ENCODE measurements at regions not wholly inside any gene's neighbourhood (a gene's known extent, or its start where the extent isn't known, plus 50 kb on each side); places are given as distances from the start of the nearest gene placed in this dataset.
"Not testable (repeated sequence)": the region's sequence is repeated elsewhere in the genome, so short reads cannot be mapped to it uniquely, and the experiment has no call there.

DNA sequence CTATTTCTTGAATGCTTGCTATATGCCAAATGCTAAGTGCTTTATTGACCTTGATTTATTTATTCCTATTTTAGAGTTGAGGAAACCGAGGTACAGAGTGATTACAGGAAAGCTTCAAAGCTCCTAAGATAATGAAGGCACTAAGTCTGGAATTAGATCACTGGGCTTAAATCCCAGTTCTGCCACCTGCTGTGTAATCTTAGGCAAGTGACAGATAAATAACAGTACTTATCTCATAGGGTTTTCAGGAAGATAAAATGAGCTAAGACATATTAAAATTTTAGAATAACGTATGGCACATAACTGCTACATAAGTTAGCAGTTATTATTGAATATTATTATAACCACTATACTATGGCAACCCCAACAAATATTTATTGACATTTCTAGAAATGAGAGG is 843.8 kb downstream of the DTWD2 start:
- DNase-seq: no peak

GRCh38 chr5:118139361-118139760 is 849.0 kb downstream of the DTWD2 start:
- no peak for DNase-seq

DNA sequence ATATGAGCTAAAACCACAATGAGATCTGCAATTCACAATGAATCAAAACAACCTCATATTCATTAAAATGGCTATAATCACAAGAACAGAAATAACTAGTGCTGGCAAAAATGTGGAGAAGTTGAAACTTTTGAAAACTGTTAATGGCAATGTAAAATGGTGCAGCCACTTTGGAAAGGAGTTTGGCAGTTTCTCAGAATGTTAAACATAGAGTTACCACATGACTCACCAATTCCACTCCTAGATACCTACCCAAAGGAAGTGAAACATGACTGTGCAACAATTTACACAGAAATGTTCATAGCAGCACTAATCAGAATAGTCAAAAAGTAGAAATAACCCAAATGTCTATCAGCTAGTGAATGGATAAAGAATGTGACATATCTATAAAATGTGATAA is 862.2 kb downstream of the DTWD2 start:
- DNase-seq: no peak

DNA sequence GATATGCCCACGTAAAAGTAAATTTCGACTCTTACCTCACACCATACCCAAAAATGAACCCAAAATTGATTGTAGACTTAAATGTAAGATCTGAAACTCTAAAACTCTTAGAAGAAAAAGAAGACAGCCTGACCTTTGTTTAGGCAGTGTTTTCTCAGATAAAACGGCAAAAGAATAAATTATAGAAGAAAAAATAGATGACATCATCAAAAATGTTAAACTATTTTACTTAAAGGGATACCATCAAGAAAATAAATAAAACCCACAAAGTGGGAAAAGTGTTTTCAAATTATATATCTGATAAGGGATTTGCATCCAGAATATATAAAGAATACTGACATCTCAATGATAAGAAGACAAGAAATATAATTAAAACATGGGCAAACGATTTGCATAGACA is 862.7 kb downstream of the DTWD2 start:
- no peak for DNase-seq

DNA sequence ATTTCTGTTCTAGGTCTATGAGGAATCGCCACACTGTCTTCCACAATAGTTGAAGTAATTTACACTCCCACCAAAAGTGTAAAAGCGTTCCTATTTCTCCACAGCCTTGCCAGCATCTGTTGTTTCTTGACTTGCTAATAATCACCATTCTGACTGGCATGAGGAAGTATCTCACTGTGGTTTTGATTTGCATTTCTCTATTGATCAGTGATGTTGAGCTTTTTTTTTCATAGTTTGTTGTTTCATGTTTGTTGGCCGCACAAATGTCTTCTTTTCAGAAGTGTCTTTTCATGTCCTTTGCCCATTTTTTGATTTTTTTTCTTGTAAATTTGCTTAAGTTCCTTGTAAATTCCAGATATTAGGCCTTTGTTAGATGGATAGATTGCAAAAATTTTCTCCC is 867.1 kb downstream of the DTWD2 start:
- no peak for DNase-seq

GRCh38 chr5:118115791-118116190 is 872.6 kb downstream of the DTWD2 start:
- DNase-seq: no peak

GRCh38 chr5:118111956-118112355 is 876.4 kb downstream of the DTWD2 start:
- no peak for DNase-seq

GRCh38 chr5:118107246-118107645 is 881.1 kb downstream of the DTWD2 start:
- not testable (repeated sequence) for DNase-seq

- no peak for DNase-seq
Observed at GRCh38 chr5:118098716-118099115, 889.6 kb downstream of the DTWD2 start.

- DNase-seq: no peak
Observed at GRCh38 chr5:118095115-118095514, 893.2 kb downstream of the DTWD2 start.

- DNase-seq: no peak
Observed at GRCh38 chr5:118088448-118088847, 899.9 kb downstream of the DTWD2 start.

- DNase-seq: no peak
Observed at GRCh38 chr5:118076490-118076889, 911.9 kb downstream of the DTWD2 start.

DNA sequence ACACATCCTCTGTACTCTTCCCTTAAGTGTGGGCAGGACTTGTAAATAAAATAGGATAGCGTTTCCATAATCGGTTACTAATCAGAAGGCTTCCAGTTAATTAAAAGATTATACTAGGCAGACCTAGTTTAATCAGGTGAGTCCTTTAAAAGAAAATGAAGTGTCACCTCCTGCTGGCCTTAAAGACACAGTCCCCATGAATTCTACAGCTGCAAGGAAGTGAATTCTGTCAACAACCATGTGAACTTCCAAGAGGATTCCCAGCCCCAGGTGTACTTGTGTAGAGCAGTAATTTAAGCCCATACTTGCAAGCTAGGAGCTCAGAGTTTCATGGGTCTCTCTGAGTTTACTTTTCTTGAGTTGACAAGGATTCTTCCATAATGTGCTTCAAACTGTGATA is 918.3 kb downstream of the DTWD2 start:
- DNase-seq: no peak

GRCh38 chr5:118069452-118069851 is 918.9 kb downstream of the DTWD2 start:
- no peak for DNase-seq

- no peak for DNase-seq
Observed at GRCh38 chr5:118068886-118069285, 919.5 kb downstream of the DTWD2 start.

GRCh38 chr5:118063836-118064235 is 924.5 kb downstream of the DTWD2 start:
- not testable (repeated sequence) for DNase-seq

GRCh38 chr5:118060833-118061232 is 927.5 kb downstream of the DTWD2 start:
- no peak for DNase-seq

GRCh38 chr5:118052503-118052902 is 935.8 kb downstream of the DTWD2 start:
- no peak for DNase-seq

- no peak for DNase-seq
Observed at GRCh38 chr5:118044169-118044568, 944.2 kb downstream of the DTWD2 start.

DNA sequence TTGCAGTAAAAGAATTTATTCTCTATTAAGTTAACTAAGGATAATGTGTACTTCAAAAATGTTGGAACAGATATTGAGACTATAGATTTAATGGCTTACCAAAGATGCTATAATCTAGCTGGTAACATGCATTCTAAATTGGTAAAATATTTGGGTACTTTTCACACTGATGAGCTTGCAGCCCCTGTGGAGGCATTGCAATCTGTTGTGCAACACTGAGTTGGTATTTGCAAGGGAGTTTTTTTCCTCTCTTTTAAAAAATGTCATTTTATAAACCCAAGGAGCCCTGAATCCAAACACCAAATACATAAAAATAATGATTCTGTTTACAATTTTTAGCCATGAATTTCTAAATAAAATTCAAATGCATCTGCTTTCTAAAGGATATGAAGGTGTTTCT is 944.8 kb downstream of the DTWD2 start:
- DNase-seq: no peak

- DNase-seq: no peak
Observed at GRCh38 chr5:118042076-118042475, 946.3 kb downstream of the DTWD2 start.

DNA sequence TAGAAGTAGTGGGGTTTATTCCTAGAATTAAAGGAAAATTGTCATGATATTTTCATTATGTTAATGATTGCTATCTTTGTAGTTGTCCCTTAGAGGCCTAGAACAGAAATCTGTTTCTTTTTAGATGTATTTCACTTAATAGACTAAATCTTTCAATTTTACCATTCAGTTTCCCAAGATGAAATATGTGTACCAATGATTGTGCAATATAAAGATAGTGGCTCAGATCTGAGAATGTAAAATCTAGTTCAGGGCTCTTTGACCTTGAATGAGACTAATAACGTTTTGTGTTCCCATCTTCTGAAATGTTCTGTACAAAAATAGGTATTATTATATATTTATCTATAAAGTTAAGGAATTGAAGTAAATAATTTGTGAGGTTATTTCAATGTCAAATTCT is 947.9 kb downstream of the DTWD2 start:
- no peak for DNase-seq

DNA sequence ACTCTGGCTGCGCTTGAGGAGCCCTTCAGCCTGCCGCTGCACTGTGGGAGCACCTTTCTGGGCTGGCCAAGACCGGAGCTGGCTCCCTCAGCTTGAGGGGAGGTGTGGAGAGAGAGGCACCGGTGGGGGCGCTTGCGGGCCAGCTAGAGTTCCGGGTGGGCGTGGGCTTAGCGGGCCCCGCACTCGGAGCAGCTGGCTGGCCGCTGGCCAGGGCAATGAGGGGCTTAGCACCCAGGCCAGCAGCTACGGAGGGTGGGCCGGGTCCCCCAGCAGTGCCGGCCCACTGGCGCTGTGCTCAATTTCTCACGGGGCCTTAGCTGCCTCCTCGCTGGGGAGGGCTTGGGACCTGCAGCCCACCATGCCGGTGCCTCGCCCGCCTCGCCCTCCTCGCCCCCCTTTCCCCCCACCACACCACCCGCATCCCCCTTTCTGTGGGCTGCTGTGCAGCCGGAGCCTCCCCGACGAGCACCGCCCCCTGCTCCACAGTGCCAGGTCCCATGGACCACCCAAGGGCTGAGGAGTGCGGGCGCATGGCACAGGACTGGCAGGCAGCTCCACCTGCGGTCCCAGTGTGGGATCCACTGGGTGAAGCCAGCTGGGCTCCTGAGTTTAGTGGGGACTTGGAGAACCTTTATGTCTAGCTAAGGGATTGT is 954.5 kb downstream of the DTWD2 start:
- no peak for DNase-seq

DNA sequence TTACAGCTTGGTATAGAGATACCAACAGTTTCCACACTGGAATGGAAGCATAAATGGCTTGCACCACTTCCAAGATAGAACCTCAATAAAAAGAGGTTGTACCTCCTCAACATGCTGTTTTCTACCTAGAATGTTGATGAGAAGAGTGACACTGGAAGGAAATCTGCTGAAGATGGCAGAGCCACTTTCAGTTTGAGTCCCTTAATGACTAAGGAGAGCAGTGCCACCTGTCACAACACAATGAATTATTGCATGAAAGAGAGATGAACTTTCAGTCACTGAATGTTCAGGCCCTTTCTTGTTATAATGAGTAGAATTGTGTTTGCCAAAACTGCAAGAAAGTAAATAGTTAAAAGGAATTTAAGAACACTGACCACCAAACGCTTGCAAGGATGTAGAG is 958.5 kb downstream of the DTWD2 start:
- no peak for DNase-seq

- DNase-seq: no peak
Observed at GRCh38 chr5:118022062-118022461, 966.3 kb downstream of the DTWD2 start.

DNA sequence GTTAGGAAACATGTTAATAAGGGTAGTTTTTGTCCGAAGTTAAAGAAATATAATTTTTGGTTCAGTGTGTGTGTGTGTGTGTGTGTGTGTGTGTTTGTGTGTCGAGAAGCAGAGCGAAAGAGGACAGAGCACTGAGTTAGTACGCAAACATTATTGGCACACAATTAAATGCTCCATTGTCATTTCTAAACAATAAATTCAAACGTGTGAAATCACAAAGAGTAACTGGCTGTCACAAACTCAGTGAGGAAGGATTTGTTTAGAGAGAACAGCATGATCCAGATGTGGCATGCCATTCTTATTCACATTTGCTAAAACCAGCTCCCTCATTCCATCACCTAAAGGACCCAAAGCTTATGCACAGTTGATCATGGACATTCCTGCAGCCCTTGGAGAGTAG is 970.8 kb downstream of the DTWD2 start:
- no peak for DNase-seq

Measured in NCI-H1105 treated with DMSO at 0.1 percent for 48 hours (cell line).